ENCODE measurements at regions not wholly inside any gene's neighbourhood (a gene's known extent, or its start where the extent isn't known, plus 50 kb on each side); places are given as distances from the start of the nearest gene placed in this dataset.

- in situ Hi-C loops (cut with HindIII; ENCODE audit: low pct_ligation_motif_present, low pct_unique_long_range_greater_than_20kb, low sequenced_read_pairs): no loop called here
- no peak for DNase-seq
These were observed 295.7 kb upstream of the ZMIZ1 start for GRCh38 chr10:78772986-78773530.

DNA sequence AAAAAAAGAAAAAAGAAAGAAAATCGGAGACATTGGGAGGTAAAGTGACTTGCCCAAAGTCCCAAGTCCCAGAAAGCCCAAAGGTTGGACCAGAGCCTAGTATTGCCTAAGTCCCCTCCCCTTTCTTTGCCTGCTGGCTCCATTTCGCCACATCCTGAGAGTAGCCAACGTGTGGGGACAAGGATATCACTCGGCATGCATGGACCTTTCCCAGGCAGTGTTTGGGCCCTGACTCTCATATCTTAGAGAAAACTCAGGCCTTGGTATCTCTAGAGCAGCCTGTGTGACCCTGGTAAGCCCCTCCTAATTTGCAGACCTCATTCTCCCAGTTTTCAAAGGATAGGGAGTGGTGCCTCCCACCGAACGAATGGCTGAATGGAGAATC is 294.2 kb upstream of the ZMIZ1 start:
- no peak for DNase-seq
- in situ Hi-C loops (cut with HindIII; ENCODE audit: low pct_ligation_motif_present, low pct_unique_long_range_greater_than_20kb, low sequenced_read_pairs): no loop called here

DNA sequence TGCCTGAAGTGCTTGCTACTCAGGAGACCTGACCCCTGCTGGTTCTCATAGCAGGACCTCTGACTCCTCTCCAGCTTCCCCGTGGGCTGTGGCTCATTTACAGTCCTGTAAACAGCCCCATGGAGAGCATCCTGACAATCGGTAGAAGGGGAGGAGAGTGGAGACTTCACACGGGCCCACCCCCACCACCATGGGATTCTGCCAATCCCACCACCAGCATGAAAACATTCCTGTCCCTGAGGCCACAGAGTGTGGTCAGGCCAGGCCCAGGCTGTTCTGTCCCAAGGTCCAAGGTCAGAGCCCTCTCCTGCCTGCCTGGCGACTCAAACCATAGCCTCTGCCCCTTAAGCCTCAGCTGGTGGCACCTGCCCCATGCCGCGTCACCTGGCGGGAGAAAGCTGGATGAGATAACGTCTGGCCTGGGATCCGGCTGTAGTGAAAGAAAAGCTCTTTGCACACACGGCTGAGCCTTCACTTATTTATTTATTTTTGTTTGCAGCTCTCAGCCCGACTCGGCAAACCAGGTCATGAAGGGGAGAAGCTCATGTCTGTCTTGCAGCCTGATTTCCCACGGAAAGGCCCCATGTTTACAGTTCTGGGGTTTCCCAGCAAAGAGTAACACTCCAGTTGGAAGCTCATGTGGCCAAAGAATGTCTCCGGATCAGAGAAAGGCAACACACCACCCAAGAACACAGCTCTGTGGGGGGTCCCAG is 293.6 kb upstream of the ZMIZ1 start:
- in situ Hi-C loops (cut with HindIII; ENCODE audit: low pct_ligation_motif_present, low pct_unique_long_range_greater_than_20kb, low sequenced_read_pairs): no loop called here

DNA sequence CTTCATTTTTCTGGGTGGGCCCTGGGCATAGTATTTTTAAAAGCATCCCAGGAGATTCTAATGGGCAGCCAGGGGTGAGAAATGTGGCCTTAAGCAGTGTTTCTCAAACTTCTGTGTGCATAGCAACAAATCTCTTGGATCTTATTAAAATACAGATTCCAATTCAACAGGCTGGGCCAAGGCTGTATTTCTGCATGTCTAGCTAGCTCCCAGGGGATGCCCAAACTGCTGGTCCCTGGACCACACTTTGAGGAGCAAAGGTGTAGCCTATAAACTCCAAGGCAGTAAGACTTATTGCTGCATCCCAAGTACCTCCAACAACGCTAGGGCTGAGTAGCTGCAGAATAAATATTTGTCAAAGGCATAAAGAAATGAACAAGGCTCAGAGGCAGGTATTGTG is 292.9 kb upstream of the ZMIZ1 start:
- in situ Hi-C loops (cut with HindIII; ENCODE audit: low pct_ligation_motif_present, low pct_unique_long_range_greater_than_20kb, low sequenced_read_pairs): no loop called here

More for the DNA sequence above, 293.6 kb upstream of the ZMIZ1 start:
- no peak for DNase-seq

DNA sequence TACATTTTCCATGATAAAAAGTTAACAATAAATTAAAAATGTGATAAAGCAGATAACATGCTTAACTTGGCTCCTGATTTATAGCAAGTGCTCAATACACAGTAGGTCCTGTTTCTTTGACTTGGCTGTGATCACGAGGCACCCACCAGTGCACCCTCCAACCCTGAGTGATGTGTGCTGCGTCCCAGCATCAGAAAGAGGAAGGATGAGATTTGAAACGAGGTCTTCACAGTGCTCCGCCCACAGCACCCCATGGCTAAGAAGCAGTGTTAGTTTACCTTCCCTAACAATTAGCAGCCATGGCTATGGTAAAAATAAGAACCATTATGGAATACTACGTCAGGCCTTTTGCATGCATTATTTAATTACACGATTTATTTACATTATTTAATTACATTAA is 292.0 kb upstream of the ZMIZ1 start:
- no peak for DNase-seq
- in situ Hi-C loops (cut with HindIII; ENCODE audit: low pct_ligation_motif_present, low pct_unique_long_range_greater_than_20kb, low sequenced_read_pairs): no loop called here

More for the DNA sequence above, 292.9 kb upstream of the ZMIZ1 start:
- no peak for DNase-seq

DNA sequence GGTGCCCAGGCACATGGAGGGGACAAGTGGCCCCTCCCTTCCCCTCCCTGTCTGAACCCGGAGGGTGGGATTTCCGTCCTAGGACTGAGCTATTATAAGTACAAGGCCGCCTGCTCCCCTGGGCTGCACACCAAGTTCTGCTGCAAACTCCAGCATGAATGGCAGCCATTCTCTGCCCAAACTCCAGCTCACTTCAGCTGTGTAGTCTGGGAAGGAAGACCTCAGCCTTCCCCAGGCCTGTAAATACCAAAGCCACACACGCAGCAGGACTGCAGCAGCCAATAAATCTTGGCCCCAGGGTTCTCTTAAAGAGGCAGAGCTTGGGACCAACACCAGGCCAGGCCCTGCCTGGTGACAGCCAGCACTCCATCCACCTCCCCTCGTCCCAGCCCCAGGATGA is 291.3 kb upstream of the ZMIZ1 start:
- in situ Hi-C loops (cut with HindIII; ENCODE audit: low pct_ligation_motif_present, low pct_unique_long_range_greater_than_20kb, low sequenced_read_pairs): no loop called here
- DNase-seq: no peak

DNA sequence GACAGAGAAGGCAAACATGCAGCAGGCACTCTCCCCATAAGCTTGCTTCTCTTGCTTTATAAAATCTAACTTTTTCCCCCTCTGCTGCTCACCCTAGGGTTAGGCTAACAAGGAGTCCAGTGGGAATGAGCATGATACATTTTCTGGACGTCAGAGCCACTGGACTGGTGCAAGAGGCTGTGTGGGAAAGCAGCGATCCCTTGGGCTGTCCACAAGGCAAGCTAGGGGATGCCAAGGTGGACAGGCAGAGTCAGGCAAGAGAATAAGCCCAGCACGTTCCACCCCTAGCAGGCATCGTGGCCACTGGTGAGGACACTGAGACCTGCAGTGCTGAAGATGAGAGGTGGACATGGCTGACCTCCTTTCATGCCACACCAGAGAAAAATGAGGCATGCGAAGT is 290.9 kb upstream of the ZMIZ1 start:
- in situ Hi-C loops (cut with HindIII; ENCODE audit: low pct_ligation_motif_present, low pct_unique_long_range_greater_than_20kb, low sequenced_read_pairs): no loop called here
- DNase-seq: no peak

- in situ Hi-C loops (cut with HindIII; ENCODE audit: low pct_ligation_motif_present, low pct_unique_long_range_greater_than_20kb, low sequenced_read_pairs): no loop called here
- DNase-seq: peak; percentile 77
These were observed 290.1 kb upstream of the ZMIZ1 start for GRCh38 chr10:78778444-78779338.

- in situ Hi-C loops (cut with HindIII; ENCODE audit: low pct_ligation_motif_present, low pct_unique_long_range_greater_than_20kb, low sequenced_read_pairs): no loop called here
These were observed 289.3 kb upstream of the ZMIZ1 start for GRCh38 chr10:78779339-78779955.

GRCh38 chr10:78780551-78780961 is 288.2 kb upstream of the ZMIZ1 start:
- DNase-seq: no peak
- in situ Hi-C loops (cut with HindIII; ENCODE audit: low pct_ligation_motif_present, low pct_unique_long_range_greater_than_20kb, low sequenced_read_pairs): no loop called here

More at GRCh38 chr10:78779339-78779955, 289.3 kb upstream of the ZMIZ1 start:
- peak; percentile 90 for DNase-seq

GRCh38 chr10:78781251-78781913 is 287.4 kb upstream of the ZMIZ1 start:
- in situ Hi-C loops (cut with HindIII; ENCODE audit: low pct_ligation_motif_present, low pct_unique_long_range_greater_than_20kb, low sequenced_read_pairs): no loop called here
- no peak for DNase-seq

GRCh38 chr10:78781991-78782390 is 286.8 kb upstream of the ZMIZ1 start:
- no peak for DNase-seq

GRCh38 chr10:78782441-78782840 is 286.3 kb upstream of the ZMIZ1 start:
- in situ Hi-C loops (cut with HindIII; ENCODE audit: low pct_ligation_motif_present, low pct_unique_long_range_greater_than_20kb, low sequenced_read_pairs): no loop called here
- DNase-seq: no peak

More at GRCh38 chr10:78781991-78782390, 286.8 kb upstream of the ZMIZ1 start:
- in situ Hi-C loops (cut with HindIII; ENCODE audit: low pct_ligation_motif_present, low pct_unique_long_range_greater_than_20kb, low sequenced_read_pairs): no loop called here

DNA sequence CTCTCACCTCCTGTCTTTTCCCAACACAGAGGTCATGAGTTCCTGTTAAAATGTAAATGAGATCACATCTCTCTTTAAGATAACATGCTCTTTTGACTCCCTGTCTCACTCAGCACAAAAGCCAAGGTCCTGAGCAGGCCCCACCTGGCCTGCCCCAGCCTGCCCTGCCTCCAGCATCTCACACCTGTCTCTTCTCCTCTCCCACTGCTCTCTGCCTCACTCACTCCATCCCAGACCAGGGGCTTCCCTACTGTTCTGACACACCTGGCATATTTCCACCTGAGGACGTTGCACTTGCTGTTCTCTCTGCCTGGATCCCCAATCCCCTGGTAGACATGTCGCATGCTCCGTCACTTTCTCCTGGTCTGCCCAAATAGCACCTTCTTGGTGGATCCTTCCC is 285.0 kb upstream of the ZMIZ1 start:
- in situ Hi-C loops (cut with HindIII; ENCODE audit: low pct_ligation_motif_present, low pct_unique_long_range_greater_than_20kb, low sequenced_read_pairs): no loop called here
- DNase-seq: no peak

- DNase-seq: no peak
- in situ Hi-C loops (cut with HindIII; ENCODE audit: low pct_ligation_motif_present, low pct_unique_long_range_greater_than_20kb, low sequenced_read_pairs): no loop called here
These were observed 284.2 kb upstream of the ZMIZ1 start for GRCh38 chr10:78784546-78784945.

DNA sequence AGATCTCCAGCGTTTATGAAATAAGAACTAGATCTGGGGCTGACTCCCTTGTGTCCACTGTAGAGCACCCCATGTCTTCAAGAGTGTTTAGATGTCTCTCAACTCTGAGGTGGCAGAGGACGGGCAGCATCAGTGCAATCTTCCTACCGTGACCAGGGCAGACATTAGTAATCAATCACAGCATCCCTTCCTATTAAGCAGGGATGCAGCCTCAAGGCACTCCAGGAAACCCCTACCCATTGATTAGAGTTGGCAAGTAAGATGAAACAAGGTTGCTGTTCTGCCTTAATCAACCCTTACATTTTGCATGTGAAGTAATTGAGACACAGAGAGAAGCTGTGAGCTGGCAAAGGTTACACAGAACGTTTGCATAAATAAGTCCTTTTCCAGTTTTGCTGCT is 283.7 kb upstream of the ZMIZ1 start:
- in situ Hi-C loops (cut with HindIII; ENCODE audit: low pct_ligation_motif_present, low pct_unique_long_range_greater_than_20kb, low sequenced_read_pairs): no loop called here
- no peak for DNase-seq

- in situ Hi-C loops (cut with HindIII; ENCODE audit: low pct_ligation_motif_present, low pct_unique_long_range_greater_than_20kb, low sequenced_read_pairs): no loop called here
- DNase-seq: no peak
These were observed 282.8 kb upstream of the ZMIZ1 start for GRCh38 chr10:78785991-78786390.

DNA sequence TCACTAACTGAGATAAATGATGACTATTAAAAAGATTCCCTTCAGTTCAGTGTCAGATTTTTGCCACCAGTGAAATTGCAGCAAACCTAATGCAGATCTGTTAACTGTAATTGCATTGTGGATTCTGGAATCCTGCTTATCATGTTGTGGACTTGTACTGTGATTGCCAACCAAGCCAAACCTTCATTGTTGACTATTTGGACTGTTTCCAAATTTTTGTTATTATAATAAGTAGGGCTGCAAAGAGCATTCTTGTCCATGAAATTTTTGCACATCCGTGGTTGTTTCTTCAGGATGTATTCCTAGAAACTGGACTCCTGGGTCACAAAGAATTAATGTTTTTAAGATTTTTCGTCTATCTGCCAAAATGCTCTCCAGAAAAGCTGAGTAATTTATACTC is 281.6 kb upstream of the ZMIZ1 start:
- in situ Hi-C loops (cut with HindIII; ENCODE audit: low pct_ligation_motif_present, low pct_unique_long_range_greater_than_20kb, low sequenced_read_pairs): no loop called here
- no peak for DNase-seq
